Hematopoietic multipotent progenitor cell treated with erythropoietin and hydrocortisone succinate and interleukin-3 and kit ligand, for 15 days (in vitro differentiated cells): ENCODE measurements at regions not wholly inside any gene's neighbourhood (a gene's known extent, or its start where the extent isn't known, plus 50 kb on each side); places are given as distances from the start of the nearest gene placed in this dataset.
"Not testable (repeated sequence)": the region's sequence is repeated elsewhere in the genome, so short reads cannot be mapped to it uniquely, and the experiment has no call there.

Experiments used
- DNase-seq: peaks from one replicate; pipeline ENCODE4 v3.0.0-alpha.2; 2015; ENCODE audit warnings: low spot score

GRCh38 chr6:81901551-81901966 is 149.1 kb upstream of the TENT5A start:
- no peak for DNase-seq

- DNase-seq = no peak
These were observed 148.1 kb upstream of the TENT5A start for GRCh38 chr6:81900616-81901015.

- DNase-seq = no peak
These were observed 145.3 kb upstream of the TENT5A start for GRCh38 chr6:81897793-81898192.

- no peak for DNase-seq
These were observed 144.3 kb upstream of the TENT5A start for GRCh38 chr6:81896525-81897503.

GRCh38 chr6:81895511-81896185 is 143.2 kb upstream of the TENT5A start:
- no peak for DNase-seq

GRCh38 chr6:81894788-81895271 is 142.3 kb upstream of the TENT5A start:
- no peak for DNase-seq

GRCh38 chr6:81894306-81894705 is 141.8 kb upstream of the TENT5A start:
- no peak for DNase-seq

GRCh38 chr6:81892891-81893290 is 140.4 kb upstream of the TENT5A start:
- no peak for DNase-seq

- no peak for DNase-seq
These were observed 139.4 kb upstream of the TENT5A start for GRCh38 chr6:81891874-81892273.

GRCh38 chr6:81890846-81891245 is 138.4 kb upstream of the TENT5A start:
- no peak for DNase-seq

- DNase-seq = no peak
These were observed 137.0 kb upstream of the TENT5A start for GRCh38 chr6:81889377-81890053.

GRCh38 chr6:81886909-81887308 is 134.4 kb upstream of the TENT5A start:
- DNase-seq = not testable (repeated sequence)

- no peak for DNase-seq
These were observed 133.7 kb upstream of the TENT5A start for GRCh38 chr6:81886157-81886556.

GRCh38 chr6:81881660-81882059 is 129.2 kb upstream of the TENT5A start:
- DNase-seq = no peak

GRCh38 chr6:81878479-81878878 is 126.0 kb upstream of the TENT5A start:
- DNase-seq = no peak

- no peak for DNase-seq
These were observed 124.5 kb upstream of the TENT5A start for GRCh38 chr6:81876971-81877370.

- DNase-seq = no peak
These were observed 123.4 kb upstream of the TENT5A start for GRCh38 chr6:81875782-81876293.

- not testable (repeated sequence) for DNase-seq
These were observed 117.4 kb upstream of the TENT5A start for GRCh38 chr6:81869749-81870508.

- no peak for DNase-seq
These were observed 113.2 kb upstream of the TENT5A start for GRCh38 chr6:81865712-81866111.

- no peak for DNase-seq
These were observed 111.6 kb upstream of the TENT5A start for GRCh38 chr6:81864124-81864523.

GRCh38 chr6:81863123-81863522 is 110.6 kb upstream of the TENT5A start:
- no peak for DNase-seq
